ENCODE measurements at regions not wholly inside any gene's neighbourhood (a gene's known extent, or its start where the extent isn't known, plus 50 kb on each side); places are given as distances from the start of the nearest gene placed in this dataset.

DNA sequence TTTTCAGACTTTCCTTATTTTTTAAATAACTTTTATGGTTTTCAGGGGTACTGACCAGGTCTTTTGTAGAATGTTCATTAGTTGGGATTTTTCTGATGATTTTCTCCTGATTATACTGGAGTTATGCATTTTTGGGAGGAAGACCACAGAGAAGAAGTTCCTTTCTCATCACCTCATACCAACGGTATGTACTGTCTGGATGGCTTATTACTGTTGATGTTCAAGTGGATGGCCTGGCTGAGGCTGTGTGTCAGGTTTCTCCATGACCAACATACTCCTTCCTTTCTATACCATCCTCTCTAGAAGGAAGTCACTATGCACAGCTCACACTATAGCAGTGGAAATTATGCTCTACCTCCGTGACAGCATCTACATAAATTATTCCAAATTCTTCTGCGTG lies 71.1 kb upstream of the NR3C1 start:
- Histone ChIP-seq H3K4me1 (replicated peaks in 1 of 4; ENCODE audit: control insufficient read depth in 3 of 4, insufficient read depth in 4 of 4, low read length in 3 of 4) (no peaks in the 10 kb centered on the region), H3K14ac (ENCODE audit: insufficient read length) (no peak overlapping the region), H2AK5ac (ENCODE audit: low read depth, low read length) (no peak overlapping the region), H3K9me3 (ENCODE audit: insufficient read depth in 2 of 2, low read depth in 1 of 2, low read length in 1 of 2) (no peaks in the 10 kb centered on the region), H4K20me1 (replicated peaks in 1 of 2; ENCODE audit: control insufficient read depth in 1 of 2, insufficient read depth in 2 of 2, low read length in 2 of 2) (no peaks in the 10 kb centered on the region), H3K4me2 (ENCODE audit: insufficient read depth in 1 of 2, low read depth in 2 of 2, low read length in 2 of 2) (no peak overlapping the region), H4K8ac (ENCODE audit: extremely low read depth, insufficient read depth, low read length) (no peak overlapping the region), H2BK15ac (ENCODE audit: low read length) (no peak overlapping the region), H3K79me1 (ENCODE audit: low read depth, low read length) (no peaks in the 10 kb centered on the region), H2BK12ac (ENCODE audit: low read depth, low read length) (no peak overlapping the region), H3K27me3 (replicated peaks in 1 of 4; ENCODE audit: control insufficient read depth in 3 of 4, extremely low read depth in 1 of 4, insufficient read depth in 3 of 4, low read length in 3 of 4) (no peaks in the 10 kb centered on the region), H3K4ac (replicated peaks; ENCODE audit: insufficient read length, low read depth, low read length) (no peak overlapping the region), H2AFZ (ENCODE audit: low read length) (no peak overlapping the region), H4K91ac (replicated peaks; ENCODE audit: insufficient read length, low read length) (no peak overlapping the region), H2BK5ac (ENCODE audit: low read depth, low read length) (no peak overlapping the region), H3K56ac (replicated peaks; ENCODE audit: insufficient read length, low read depth, low read length) (no peak overlapping the region), H3K18ac (ENCODE audit: extremely low read depth, low read length) (no peak overlapping the region), H4K5ac (ENCODE audit: insufficient read length, low read depth, low read length) (no peak overlapping the region), H3K27ac (ENCODE audit: low read depth, low read length) (no peak overlapping the region), H3K23ac (ENCODE audit: insufficient read length) (no peak overlapping the region), H3K4me3 (ENCODE audit: extremely low read depth in 1 of 4, insufficient read depth in 2 of 4, low read depth in 3 of 4, low read length in 4 of 4) (no peak overlapping the region), H2BK120ac (replicated peaks; ENCODE audit: low read depth, low read length) (no peak overlapping the region), H2BK20ac (ENCODE audit: low read length) (no peak overlapping the region), H3K79me2 (ENCODE audit: control insufficient read depth in 1 of 2, insufficient read depth in 2 of 2, low read length in 2 of 2) (no peaks in the 10 kb centered on the region), H3K23me2 (ENCODE audit: low read depth, low read length) (no peaks in the 10 kb centered on the region), H3K9ac (replicated peaks in 1 of 4; ENCODE audit: extremely low read depth in 1 of 4, low read depth in 3 of 4, low read length in 3 of 4) (no peak overlapping the region), H3K36me3 (ENCODE audit: control insufficient read depth in 2 of 4, insufficient read depth in 4 of 4, low read length in 3 of 4) (no peaks in the 10 kb centered on the region)
- TF ChIP-seq KDM1A (IDR thresholded peaks at IDR 0.05; ENCODE audit: borderline replicate concordance, low read length) (no peak), SUZ12 (IDR thresholded peaks at IDR 0.05; ENCODE audit: low read length) (no peak), SP2 (IDR thresholded peaks at IDR 0.05; ENCODE audit: low read length) (no peak)
- 94% methylated on average over 3 of the region's 3 CpGs; no CpG with 5 or more reads in 1 of the 2 experiments for WGBS, 2 experiments (ENCODE audit: extremely low coverage in 1 of 2, insufficient coverage in 1 of 2, insufficient read length in 1 of 2, insufficient replicate concordance in 2 of 2, low coverage in 1 of 2, low lambda C conversion rate in 2 of 2, missing lambda C conversion rate in 1 of 2)
- DNase-seq (ENCODE audit: low read depth in 1 of 2, low spot score in 2 of 2), result no peak
- ChIA-PET CTCF (ENCODE audit: partially characterized antibody) (no interaction called here), POLR2A (ENCODE audit: partially characterized antibody) (no interaction called here)
- no peak for FAIRE-seq
